GM12891 (cell line): ENCODE measurements at regions not wholly inside any gene's neighbourhood (a gene's known extent, or its start where the extent isn't known, plus 50 kb on each side); places are given as distances from the start of the nearest gene placed in this dataset.
"Not testable (repeated sequence)": the region's sequence is repeated elsewhere in the genome, so short reads cannot be mapped to it uniquely, and the experiment has no call there.

Source experiments
- DNase-seq: peaks from one replicate; pipeline ENCODE4 v3.0.0; 2011; ENCODE audit warnings: low spot score; ENCODE audit not compliant: insufficient read length
- FAIRE-seq: peaks from 2 replicates; lab custom pipeline; 2011; peaks lifted over from hg19 to GRCh38; lab: Jason Lieb, UNC
- PAX5 ChIP-seq: IDR thresholded peaks from 2 replicates; pipeline ENCODE4 v1.6.1; 2011; ENCODE audit warnings: low read length, moderate library complexity, mild to moderate bottlenecking; ENCODE audit not compliant: insufficient read depth, severe bottlenecking
- POLR2A ChIP-seq: IDR thresholded peaks from 2 replicates; pipeline ENCODE4 v1.6.1; 2011; ENCODE audit warnings: low read depth, low read length, control low read depth
- POLR2AphosphoS5 ChIP-seq: IDR thresholded peaks from 2 replicates; pipeline ENCODE4 v1.6.1; 2011; ENCODE audit warnings: low read depth, low read length, control low read depth
- POU2F2 ChIP-seq: IDR thresholded peaks from 2 replicates; pipeline ENCODE4 v1.6.1; 2011; ENCODE audit warnings: low read depth, mild to moderate bottlenecking, control low read depth, low read length, moderate library complexity
- SPI1 ChIP-seq: IDR thresholded peaks from 2 replicates; pipeline ENCODE4 v1.6.1; 2011; ENCODE audit warnings: low read depth, low read length, control low read depth
- TAF1 ChIP-seq: IDR thresholded peaks from 2 replicates; pipeline ENCODE4 v1.6.1; 2011; ENCODE audit warnings: low read depth, low read length, control low read depth

- no peak for DNase-seq
- TF ChIP-seq PAX5: no peak
- TF ChIP-seq POLR2AphosphoS5: no peak
- TF ChIP-seq POU2F2: no peak
- no peak for TF ChIP-seq TAF1
- TF ChIP-seq POLR2A: no peak
- TF ChIP-seq SPI1: no peak
- FAIRE-seq: no peak
These were observed 133.2 kb downstream of the ANXA2 start for GRCh38 chr15:60264566-60264965.

- no peak for TF ChIP-seq SPI1
- no peak for TF ChIP-seq POU2F2
- no peak for TF ChIP-seq POLR2A
- no peak for TF ChIP-seq PAX5
- TF ChIP-seq TAF1: no peak
- no peak for TF ChIP-seq POLR2AphosphoS5
- DNase-seq (no peak), FAIRE-seq (no peak)
These were observed 132.7 kb downstream of the ANXA2 start for GRCh38 chr15:60265057-60265456.

- no peak for FAIRE-seq
- no peak for DNase-seq
- TF ChIP-seq TAF1 (no peak), POLR2A (no peak), SPI1 (no peak), POU2F2 (no peak), PAX5 (no peak), POLR2AphosphoS5 (no peak)
These were observed 125.2 kb downstream of the ANXA2 start for GRCh38 chr15:60272623-60273022.

GRCh38 chr15:60275624-60276023 is 122.2 kb downstream of the ANXA2 start:
- no peak for FAIRE-seq
- no peak for TF ChIP-seq PAX5
- TF ChIP-seq POLR2AphosphoS5: no peak
- TF ChIP-seq SPI1: no peak
- TF ChIP-seq POLR2A: no peak
- no peak for TF ChIP-seq TAF1
- TF ChIP-seq POU2F2: no peak
- DNase-seq: no peak

GRCh38 chr15:60278879-60279278 is 118.9 kb downstream of the ANXA2 start:
- no peak for TF ChIP-seq TAF1
- no peak for TF ChIP-seq SPI1
- no peak for TF ChIP-seq POLR2AphosphoS5
- TF ChIP-seq POU2F2: no peak
- no peak for TF ChIP-seq PAX5
- TF ChIP-seq POLR2A: no peak
- DNase-seq: no peak
- FAIRE-seq: no peak

- FAIRE-seq: no peak
- no peak for DNase-seq
- TF ChIP-seq POU2F2: no peak
- no peak for TF ChIP-seq POLR2A
- no peak for TF ChIP-seq SPI1
- TF ChIP-seq TAF1: no peak
- TF ChIP-seq POLR2AphosphoS5: no peak
- TF ChIP-seq PAX5: no peak
These were observed 117.5 kb downstream of the ANXA2 start for GRCh38 chr15:60280259-60280658.

- DNase-seq (no peak), FAIRE-seq (no peak)
- TF ChIP-seq POLR2A: no peak
- TF ChIP-seq POLR2AphosphoS5: no peak
- no peak for TF ChIP-seq TAF1
- no peak for TF ChIP-seq PAX5
- no peak for TF ChIP-seq POU2F2
- TF ChIP-seq SPI1: no peak
These were observed 113.8 kb downstream of the ANXA2 start for GRCh38 chr15:60283936-60284335.

GRCh38 chr15:60295901-60296300 is 101.9 kb downstream of the ANXA2 start:
- DNase-seq, FAIRE-seq: not testable (repeated sequence)

- FAIRE-seq (no peak), DNase-seq (no peak)
- no peak for TF ChIP-seq PAX5
- TF ChIP-seq SPI1: no peak
- TF ChIP-seq POU2F2: no peak
- TF ChIP-seq POLR2A: no peak
- no peak for TF ChIP-seq POLR2AphosphoS5
- TF ChIP-seq TAF1: no peak
These were observed 100.7 kb downstream of the ANXA2 start for GRCh38 chr15:60297047-60297446.
